PC-9 (cell line): ENCODE measurements at regions not wholly inside any gene's neighbourhood (a gene's known extent, or its start where the extent isn't known, plus 50 kb on each side); places are given as distances from the start of the nearest gene placed in this dataset.

Source experiments
- BruUV-seq: library from RNA; stranded (reverse); fragments of 400-500 nt; replicated peaks from 2 replicates; lab custom pipeline; 2021; lab: Mats Ljungman, UMichigan
- CTCF ChIA-PET: fragments of 300-600 bp; sonication (Branson Sonifier 250); formaldehyde crosslinking; loops from one replicate; lab custom pipeline; 2022; ENCODE audit warnings: antibody characterized with exemption; lab: Charles Lee
- POLR2A ChIA-PET: fragments of 300-600 bp; sonication (Branson Sonifier 250); formaldehyde crosslinking; loops from one replicate; lab custom pipeline; 2022; ENCODE audit warnings: antibody characterized with exemption; ENCODE audit not compliant: unreplicated experiment; lab: Charles Lee
- DNase-seq, 2 experiments: peaks; one replicate each; pipeline versions ENCODE4 v3.0.0 to v3.0.0-alpha.2; 2015 to 2022; ENCODE audit warnings: mixed read lengths in 1 of 2
- H2AFZ ChIP-seq: fragments of 200-600 bp; sonication (generic); 2 replicates; pipeline ENCODE4 v1.8.1; 2017; ENCODE audit warnings: antibody characterized with exemption
- H3F3A ChIP-seq: fragments of 200-600 bp; sonication (generic); 2 replicates; pipeline ENCODE4 v1.8.1; 2017; ENCODE audit warnings: antibody characterized with exemption, mild to moderate bottlenecking, low read depth; ENCODE audit not compliant: insufficient read depth
- H3K27ac ChIP-seq: fragments of 200-600 bp; sonication (generic); 2 replicates; pipeline ENCODE4 v1.6.1; 2016; ENCODE audit warnings: mixed run types
- H3K27me3 ChIP-seq: fragments of 200-600 bp; sonication (generic); 2 replicates; pipeline ENCODE4 v1.6.1; 2016; ENCODE audit warnings: low read depth, mixed run types; ENCODE audit not compliant: insufficient read depth
- H3K36me3 ChIP-seq: fragments of 200-600 bp; sonication (generic); 2 replicates; pipeline ENCODE4 v1.6.1; 2016; ENCODE audit warnings: low read depth, mixed run types
- H3K4me1 ChIP-seq: fragments of 200-600 bp; sonication (generic); replicated peaks from 2 replicates; pipeline ENCODE4 v1.6.1; 2016; ENCODE audit warnings: mixed run types; ENCODE audit not compliant: insufficient read depth
- H3K4me2 ChIP-seq: fragments of 200-600 bp; sonication (generic); 2 replicates; pipeline ENCODE4 v1.6.1; 2017; ENCODE audit warnings: mixed run types
- H3K4me3 ChIP-seq: fragments of 200-600 bp; sonication (generic); 2 replicates; pipeline ENCODE4 v1.6.1; 2016; ENCODE audit warnings: mixed run types
- H3K79me2 ChIP-seq: fragments of 200-600 bp; sonication (generic); 2 replicates; pipeline ENCODE4 v1.6.1; 2017; ENCODE audit warnings: low read depth, mixed run types
- H3K9me2 ChIP-seq: fragments of 200-600 bp; sonication (generic); 2 replicates; pipeline ENCODE4 v1.8.1; 2017; ENCODE audit warnings: mild to moderate bottlenecking; ENCODE audit not compliant: insufficient read depth
- H3K9me3 ChIP-seq: fragments of 200-600 bp; sonication (generic); 2 replicates; pipeline ENCODE4 v1.8.1; 2016; ENCODE audit warnings: low read depth; ENCODE audit not compliant: insufficient read depth
- H4K20me1 ChIP-seq: fragments of 200-600 bp; sonication (generic); 2 replicates; pipeline ENCODE4 v1.8.1; 2017; ENCODE audit not compliant: insufficient read depth
- CTCF ChIP-seq: fragments of 200-600 bp; sonication (generic); conservative IDR thresholded peaks from 2 replicates; pipeline ENCODE4 v1.6.1; 2017; ENCODE audit warnings: mixed run types, antibody characterized with exemption, mild to moderate bottlenecking, moderate library complexity
- EZH2 ChIP-seq: fragments of 200-600 bp; sonication (generic); IDR thresholded peaks from 2 replicates; pipeline ENCODE4 v1.8.0; 2017; ENCODE audit warnings: antibody characterized with exemption, low read depth
- intact Hi-C: fragments of 100-400 bp; cut with micrococcal nuclease; formaldehyde crosslinking; loops from one replicate; pipeline ENCODE4 v1.10.0; 2022; ENCODE audit not compliant: unreplicated experiment

GRCh38 chr11:15806217-15806616 is 550.1 kb downstream of the SOX6 start:
- no peaks in the 10 kb centered on the region for H3F3A ChIP-seq
- TF ChIP-seq CTCF (no peak), EZH2 (no peak)
- no peaks in the 10 kb centered on the region for H4K20me1 ChIP-seq
- DNase-seq: no peak
- H3K36me3 ChIP-seq: no peaks in the 10 kb centered on the region
- no peak overlapping the region for H3K27ac ChIP-seq
- H3K4me1 ChIP-seq: no peaks in the 10 kb centered on the region
- H3K4me2 ChIP-seq: no peak overlapping the region
- H3K27me3 ChIP-seq: no peaks in the 10 kb centered on the region
- H3K9me2 ChIP-seq: no peaks in the 10 kb centered on the region
- H2AFZ ChIP-seq: no peak overlapping the region
- CTCF ChIA-PET: no interaction called here
- intact Hi-C loops: no loop called here
- no peaks in the 10 kb centered on the region for H3K9me3 ChIP-seq
- POLR2A ChIA-PET: no interaction called here
- BruUV-seq: no TSS peak
- no peak overlapping the region for H3K4me3 ChIP-seq
- H3K79me2 ChIP-seq: no peaks in the 10 kb centered on the region

- H3K4me3 ChIP-seq: no peak overlapping the region
- DNase-seq: no peak
- no peaks in the 10 kb centered on the region for H3K36me3 ChIP-seq
- H3K9me2 ChIP-seq: no peaks in the 10 kb centered on the region
- no peaks in the 10 kb centered on the region for H3F3A ChIP-seq
- H2AFZ ChIP-seq: no peak overlapping the region
- no peaks in the 10 kb centered on the region for H4K20me1 ChIP-seq
- no peaks in the 10 kb centered on the region for H3K27me3 ChIP-seq
- no peaks in the 10 kb centered on the region for H3K4me1 ChIP-seq
- ChIA-PET POLR2A (no interaction called here), CTCF (no interaction called here)
- no peak overlapping the region for H3K27ac ChIP-seq
- no peak overlapping the region for H3K4me2 ChIP-seq
- H3K9me3 ChIP-seq: no peaks in the 10 kb centered on the region
- no TSS peak for BruUV-seq
- no peaks in the 10 kb centered on the region for H3K79me2 ChIP-seq
- no peak for TF ChIP-seq EZH2
- TF ChIP-seq CTCF: no peak
- intact Hi-C loops: no loop called here
Measured at GRCh38 chr11:15807827-15808226, 548.5 kb downstream of the SOX6 start.

- CTCF ChIA-PET: no interaction called here
- H3K79me2 ChIP-seq: no peaks in the 10 kb centered on the region
- H3K27ac ChIP-seq: no peak overlapping the region
- no peak for TF ChIP-seq CTCF
- no peak for TF ChIP-seq EZH2
- H3F3A ChIP-seq: 0 out of 2 replicates have a peak, but pooled peaks cover 8% of the 10 kb centered on the region
- intact Hi-C loops: no loop called here
- peaks cover 9% of the 10 kb centered on the region for H3K4me1 ChIP-seq
- no peaks in the 10 kb centered on the region for H3K27me3 ChIP-seq
- BruUV-seq: no TSS peak
- no peak overlapping the region for H3K4me2 ChIP-seq
- POLR2A ChIA-PET: no interaction called here
- H3K9me2 ChIP-seq: no peaks in the 10 kb centered on the region; the same call in 1 of the 2 replicates
- H3K9me3 ChIP-seq: no peaks in the 10 kb centered on the region
- no peaks in the 10 kb centered on the region for H3K36me3 ChIP-seq
- no peak for DNase-seq
- no peak overlapping the region for H2AFZ ChIP-seq
- H3K4me3 ChIP-seq: no peak overlapping the region
- no peaks in the 10 kb centered on the region for H4K20me1 ChIP-seq
Measured at GRCh38 chr11:15810082-15810481, 546.3 kb downstream of the SOX6 start.
